ENCODE measurements at regions not wholly inside any gene's neighbourhood (a gene's known extent, or its start where the extent isn't known, plus 50 kb on each side); places are given as distances from the start of the nearest gene placed in this dataset.

DNA sequence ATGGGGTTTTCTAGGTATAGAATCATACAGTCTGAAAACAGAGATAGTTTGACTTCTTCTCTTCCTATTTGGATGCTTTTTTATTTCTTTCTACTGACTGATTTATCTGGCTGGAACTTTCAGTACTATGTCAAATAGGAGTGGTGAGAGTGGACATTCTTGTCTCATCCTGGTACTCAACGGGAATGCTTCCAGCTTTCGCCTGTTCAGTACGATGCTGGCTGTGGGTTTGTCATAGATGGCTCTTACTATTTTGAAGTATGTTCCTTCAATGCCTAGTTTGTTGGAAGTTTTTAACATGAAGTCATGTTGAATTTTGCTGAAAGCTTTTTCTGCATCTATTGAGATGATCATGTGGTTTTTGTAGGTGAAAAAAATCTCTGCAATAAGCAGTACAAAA, 730.4 kb downstream of the PLCL1 start:
- TF ChIP-seq, protein P1, sequence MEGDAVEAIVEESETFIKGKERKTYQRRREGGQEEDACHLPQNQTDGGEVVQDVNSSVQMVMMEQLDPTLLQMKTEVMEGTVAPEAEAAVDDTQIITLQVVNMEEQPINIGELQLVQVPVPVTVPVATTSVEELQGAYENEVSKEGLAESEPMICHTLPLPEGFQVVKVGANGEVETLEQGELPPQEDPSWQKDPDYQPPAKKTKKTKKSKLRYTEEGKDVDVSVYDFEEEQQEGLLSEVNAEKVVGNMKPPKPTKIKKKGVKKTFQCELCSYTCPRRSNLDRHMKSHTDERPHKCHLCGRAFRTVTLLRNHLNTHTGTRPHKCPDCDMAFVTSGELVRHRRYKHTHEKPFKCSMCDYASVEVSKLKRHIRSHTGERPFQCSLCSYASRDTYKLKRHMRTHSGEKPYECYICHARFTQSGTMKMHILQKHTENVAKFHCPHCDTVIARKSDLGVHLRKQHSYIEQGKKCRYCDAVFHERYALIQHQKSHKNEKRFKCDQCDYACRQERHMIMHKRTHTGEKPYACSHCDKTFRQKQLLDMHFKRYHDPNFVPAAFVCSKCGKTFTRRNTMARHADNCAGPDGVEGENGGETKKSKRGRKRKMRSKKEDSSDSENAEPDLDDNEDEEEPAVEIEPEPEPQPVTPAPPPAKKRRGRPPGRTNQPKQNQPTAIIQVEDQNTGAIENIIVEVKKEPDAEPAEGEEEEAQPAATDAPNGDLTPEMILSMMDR (IDR thresholded peaks at IDR 0.05) = no peak
- TF ChIP-seq EZH2 (IDR thresholded peaks at IDR 0.05; ENCODE audit: borderline replicate concordance, insufficient read depth, low read depth, low read length, poor library complexity, severe bottlenecking) = no peak
